Adrenal gland (tissue), 9 donors: ENCODE measurements at regions not wholly inside any gene's neighbourhood (a gene's known extent, or its start where the extent isn't known, plus 50 kb on each side); places are given as distances from the start of the nearest gene placed in this dataset.

ENCODE experiments used
- DNase-seq, 7 donors: peaks; one replicate each; pipeline ENCODE4 v3.0.0-alpha.2; 2019 to 2020
- H3K27ac ChIP-seq, 5 donors: fragments of 200-600 bp; sonication (generic) in 4 of 5; 1 replicate in 3 of 5; 2 replicates in 2 of 5; pipeline versions ENCODE4 v1.5.1 to v1.8.0; 2016 to 2020; ENCODE audit warnings: mild to moderate bottlenecking in 1 of 5
- H3K27me3 ChIP-seq: fragments of 200-600 bp; 2 replicates; pipeline ENCODE4 v1.8.0; 2021
- H3K36me3 ChIP-seq, 2 donors: fragments of 200-600 bp; replicated peaks in 1 of 2; 1 replicate in 1 of 2; 2 replicates in 1 of 2; pipeline versions ENCODE4 v1.5.1 to v1.8.0; 2018 to 2022
- H3K4me1 ChIP-seq, 2 donors: fragments of 200-600 bp; replicated peaks in 1 of 2; 1 replicate in 1 of 2; 2 replicates in 1 of 2; pipeline versions ENCODE4 v1.5.1 to v1.8.0; 2018 to 2021
- H3K4me3 ChIP-seq, 4 donors: fragments of 200-600 bp; sonication (generic) in 3 of 4; one replicate each; pipeline ENCODE4 v1.5.1; 2016 to 2018
- H3K9me3 ChIP-seq, 3 donors: fragments of 200-600 bp; sonication (generic) in 1 of 3; replicated peaks in 1 of 3; 1 replicate in 2 of 3; 2 replicates in 1 of 3; pipeline versions ENCODE4 v1.5.1 to v1.8.0; 2016 to 2021
- CTCF ChIP-seq, 6 experiments: fragments of 450-650 bp in 4 of 6; fragments of 200-600 bp in 2 of 6; sonication (generic) in 1 of 6; IDR thresholded peaks; 1 replicate in 5 of 6; 2 replicates in 1 of 6; pipeline versions ENCODE4 v1.5.1 to v1.8.0; 2016 to 2021; ENCODE audit warnings: antibody characterized with exemption in 6 of 6, mild to moderate bottlenecking in 2 of 6, moderate library complexity in 1 of 6
- POLR2A ChIP-seq, 2 donors: fragments of 450-650 bp; IDR thresholded peaks; one replicate each; pipeline ENCODE4 v1.6.1; 2017; ENCODE audit warnings: antibody characterized with exemption in 2 of 2, mild to moderate bottlenecking in 2 of 2, moderate library complexity in 1 of 2
- WGBS, 4 donors: extraction: QIAGEN DNeasy Blood & Tissue Kit in 2 of 4; methylation state at CpG; one replicate each; pipeline versions ENCODE4 v1.1.5 to v1.1.7; 2013 to 2017; 5-methylcytosine and 5-hydroxymethylcytosine counted together
- intact Hi-C, 2 donors: fragments of 100-400 bp; cut with DNase I; formaldehyde crosslinking; loops; one replicate each; pipeline versions ENCODE4 v1.14.1 to v1.15.0; 2022 to 2023
- donor health status: healthy with polysubstance abuse.
- donor health status: Bipolar disorder and iron deficiency.
- donor health status: DM: yes; HTN: yes; CAD: no.
- donor health status: DM: no; HTN: no; CAD: no.
- donor health status: DM: no; HTN: no; CAD: no.

DNA sequence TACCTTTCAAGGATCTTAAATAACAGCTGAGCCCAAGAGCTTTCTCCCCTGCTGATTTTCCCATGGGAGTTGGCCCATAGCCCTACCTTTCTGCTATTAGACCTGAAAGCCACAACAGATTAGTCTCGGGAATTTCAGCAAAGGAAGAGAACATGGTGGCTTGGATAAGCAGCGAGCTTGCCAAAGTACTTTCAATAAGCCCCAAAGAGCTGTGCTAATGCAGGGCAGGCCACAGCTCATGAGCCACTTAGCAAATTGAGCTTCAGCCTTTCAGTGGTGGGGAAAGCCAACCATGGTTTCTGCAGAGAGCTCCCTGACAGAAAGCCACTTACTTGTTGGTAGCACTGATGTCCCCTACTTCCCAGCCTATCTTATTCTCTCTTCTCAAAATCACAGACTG lies 217.8 kb upstream of the IRX5 start:
- Histone ChIP-seq H3K27ac (no peak overlapping the region), H3K36me3 (no peaks in the 10 kb centered on the region), H3K9me3 (no peaks in the 10 kb centered on the region), H3K4me3 (no peak overlapping the region), H3K4me1 (no peaks in the 10 kb centered on the region), H3K27me3 (peaks cover 6% of the 10 kb centered on the region)
- 58 to 90% (median 81%) methylated on average over 2 of the region's 2 CpGs for WGBS, 4 donors
- DNase-seq: no peak
- intact Hi-C loops: no loop called here
- TF ChIP-seq CTCF (IDR thresholded peaks at IDR 0.05): no peak
- no peak for TF ChIP-seq POLR2A (IDR thresholded peaks at IDR 0.05)

GRCh38 chr16:54707813-54708212 lies 222.9 kb upstream of the IRX5 start:
- no peaks in the 10 kb centered on the region for H3K36me3 ChIP-seq
- H3K27me3 ChIP-seq: peaks cover 6% of the 10 kb centered on the region
- peaks cover 0 to 5% (median 0%) of the 10 kb centered on the region in 3 donors for H3K9me3 ChIP-seq
- H3K4me3 ChIP-seq: no peak overlapping the region
- no peak for DNase-seq
- H3K27ac ChIP-seq: no peak overlapping the region
- 81 to 86% (median 84%) methylated on average over 2 of the region's 2 CpGs for WGBS, 4 donors
- no peak for TF ChIP-seq CTCF (IDR thresholded peaks at IDR 0.05)
- TF ChIP-seq POLR2A (IDR thresholded peaks at IDR 0.05): no peak
- H3K4me1 ChIP-seq: no peaks in the 10 kb centered on the region
- intact Hi-C loops: no loop called here

- TF ChIP-seq CTCF (IDR thresholded peaks at IDR 0.05) (no peak), POLR2A (IDR thresholded peaks at IDR 0.05) (no peak)
- 58 to 75% (median 68%) methylated on average over 2 of the region's 2 CpGs for WGBS, 4 donors
- intact Hi-C loops: no loop called here
- DNase-seq: no peak
- no peaks in the 10 kb centered on the region for H3K4me1 ChIP-seq
- H3K27me3 ChIP-seq: peaks cover 2% of the 10 kb centered on the region
- no peaks in the 10 kb centered on the region for H3K36me3 ChIP-seq
- peaks cover 0 to 5% (median 0%) of the 10 kb centered on the region in 3 donors for H3K9me3 ChIP-seq
- no peak overlapping the region for H3K27ac ChIP-seq
- H3K4me3 ChIP-seq: no peak overlapping the region
Measured at GRCh38 chr16:54706406-54706805, 224.3 kb upstream of the IRX5 start.

DNA sequence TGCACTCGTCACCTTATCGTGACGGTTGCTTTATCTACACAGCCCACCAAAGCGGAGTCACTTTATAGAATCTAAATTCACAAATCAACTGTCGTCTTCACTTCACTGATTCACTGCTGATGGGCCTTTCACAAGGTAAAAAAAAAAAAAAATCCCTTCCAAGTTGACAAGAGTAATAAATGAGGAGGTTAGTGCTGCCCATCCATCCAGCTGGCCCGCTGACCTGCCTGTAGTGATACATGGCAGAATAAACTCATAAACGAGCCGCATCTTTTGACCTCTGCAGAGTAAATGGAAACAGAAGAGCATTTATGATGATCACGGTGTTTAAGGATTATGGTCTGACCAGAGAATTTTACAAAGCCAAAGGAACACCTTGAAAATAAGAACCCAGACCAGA lies 227.3 kb upstream of the IRX5 start:
- 40 to 49% (median 46%) methylated on average over 9 of the region's 9 CpGs for WGBS, 4 donors
- H3K36me3 ChIP-seq: no peaks in the 10 kb centered on the region
- H3K27ac ChIP-seq: no peak overlapping the region
- no peak for DNase-seq
- peaks cover 0 to 5% (median 0%) of the 10 kb centered on the region in 3 donors for H3K9me3 ChIP-seq
- no peak overlapping the region for H3K4me3 ChIP-seq
- intact Hi-C loops: no loop called here
- H3K27me3 ChIP-seq: peaks cover under 1% of the 10 kb centered on the region
- H3K4me1 ChIP-seq: no peaks in the 10 kb centered on the region
- no peak for TF ChIP-seq CTCF (IDR thresholded peaks at IDR 0.05)
- no peak for TF ChIP-seq POLR2A (IDR thresholded peaks at IDR 0.05)
